Karpas-422 (cell line): ENCODE measurements at regions not wholly inside any gene's neighbourhood (a gene's known extent, or its start where the extent isn't known, plus 50 kb on each side); places are given as distances from the start of the nearest gene placed in this dataset.

ENCODE experiments used
- DNase-seq: peaks from one replicate; pipeline ENCODE4 v3.0.0-alpha.2; 2015
- H2AFZ ChIP-seq: fragments of 200-600 bp; sonication (generic); 2 replicates; pipeline ENCODE4 v1.6.1; 2014; ENCODE audit warnings: antibody characterized with exemption, low read length, mixed read lengths
- H3K27ac ChIP-seq: fragments of 200-600 bp; sonication (generic); 2 replicates; pipeline ENCODE4 v1.5.1; 2014; ENCODE audit warnings: mild to moderate bottlenecking, low read length, moderate library complexity
- H3K27me3 ChIP-seq: fragments of 200-600 bp; sonication (generic); 2 replicates; pipeline ENCODE4 v1.6.1; 2014; ENCODE audit warnings: low read length, mixed read lengths
- H3K36me3 ChIP-seq: fragments of 200-600 bp; sonication (generic); 2 replicates; pipeline ENCODE4 v1.6.1; 2014; ENCODE audit warnings: low read length, mixed read lengths; ENCODE audit not compliant: insufficient read depth
- H3K4me1 ChIP-seq: fragments of 200-600 bp; sonication (generic); 2 replicates; pipeline ENCODE4 v1.6.1; 2014; ENCODE audit warnings: mild to moderate bottlenecking, low read length, mixed read lengths
- H3K4me2 ChIP-seq: fragments of 200-600 bp; sonication (generic); 2 replicates; pipeline ENCODE4 v1.6.1; 2014; ENCODE audit warnings: low read length, low read depth, mild to moderate bottlenecking; ENCODE audit not compliant: poor library complexity, severe bottlenecking
- H3K4me3 ChIP-seq: fragments of 200-600 bp; sonication (generic); 2 replicates; pipeline ENCODE4 v1.5.1; 2014; ENCODE audit warnings: mild to moderate bottlenecking, antibody characterized with exemption, low read length, mixed read lengths
- H3K79me2 ChIP-seq: fragments of 200-600 bp; sonication (generic); 2 replicates; pipeline ENCODE4 v1.6.1; 2014; ENCODE audit warnings: mild to moderate bottlenecking, low read length, mixed read lengths
- H3K9ac ChIP-seq: fragments of 200-600 bp; sonication (generic); 2 replicates; pipeline ENCODE4 v1.6.0; 2014; ENCODE audit warnings: low read length
- H3K9me2 ChIP-seq: fragments of 200-600 bp; sonication (generic), shearing (Covaris generic); replicated peaks from 2 replicates; pipeline ENCODE4 v1.6.0; 2014; ENCODE audit warnings: mild to moderate bottlenecking, low read length, moderate library complexity; ENCODE audit not compliant: insufficient read depth
- H3K9me3 ChIP-seq: fragments of 300-700, 200-600 bp; sonication (generic); 2 replicates; pipeline ENCODE4 v1.6.1; 2014; ENCODE audit warnings: low read length, mixed read lengths
- H4K20me1 ChIP-seq: fragments of 200-600 bp; sonication (generic); 2 replicates; pipeline ENCODE4 v1.6.1; 2014; ENCODE audit warnings: mild to moderate bottlenecking, antibody characterized with exemption, low read length, low read depth; ENCODE audit not compliant: insufficient read depth

GRCh38 chr16:18045356-18045755, 291.2 kb downstream of the NPIPA8 start:
- no peak overlapping the region for H3K4me3 ChIP-seq
- H3K79me2 ChIP-seq = no peaks in the 10 kb centered on the region
- no peaks in the 10 kb centered on the region for H3K36me3 ChIP-seq
- H3K9ac ChIP-seq = no peak overlapping the region
- no peak overlapping the region for H2AFZ ChIP-seq
- no peak overlapping the region for H3K4me2 ChIP-seq
- H3K9me2 ChIP-seq = no peaks in the 10 kb centered on the region
- no peaks in the 10 kb centered on the region for H4K20me1 ChIP-seq
- no peak for DNase-seq
- no peaks in the 10 kb centered on the region for H3K9me3 ChIP-seq
- H3K27me3 ChIP-seq = no peaks in the 10 kb centered on the region
- no peak overlapping the region for H3K27ac ChIP-seq
- peaks cover 7% of the 10 kb centered on the region for H3K4me1 ChIP-seq

GRCh38 chr16:18041864-18042834, 294.4 kb downstream of the NPIPA8 start:
- no peaks in the 10 kb centered on the region for H3K4me1 ChIP-seq

GRCh38 chr16:18039931-18040330, 296.6 kb downstream of the NPIPA8 start:
- Histone ChIP-seq H3K4me2 (no peak overlapping the region), H3K4me1 (no peaks in the 10 kb centered on the region), H3K79me2 (no peaks in the 10 kb centered on the region), H4K20me1 (no peaks in the 10 kb centered on the region), H3K27me3 (no peaks in the 10 kb centered on the region), H3K27ac (no peak overlapping the region), H3K9me2 (peaks cover 6% of the 10 kb centered on the region; the same call in 1 of the 2 replicates), H3K4me3 (no peak overlapping the region), H3K36me3 (no peaks in the 10 kb centered on the region), H3K9me3 (no peaks in the 10 kb centered on the region), H3K9ac (no peak overlapping the region), H2AFZ (no peak overlapping the region)
- no peak for DNase-seq

More at GRCh38 chr16:18041864-18042834, 294.4 kb downstream of the NPIPA8 start:
- H3K36me3 ChIP-seq = no peaks in the 10 kb centered on the region
- no peak overlapping the region for H3K9ac ChIP-seq
- H4K20me1 ChIP-seq = no peaks in the 10 kb centered on the region
- H3K27ac ChIP-seq = no peak overlapping the region
- no peaks in the 10 kb centered on the region for H3K79me2 ChIP-seq
- no peak for DNase-seq
- H3K9me3 ChIP-seq = no peaks in the 10 kb centered on the region
- H3K4me3 ChIP-seq = no peak overlapping the region
- no peak overlapping the region for H2AFZ ChIP-seq
- peaks cover 6% of the 10 kb centered on the region; the same call in 1 of the 2 replicates for H3K9me2 ChIP-seq
- H3K4me2 ChIP-seq = no peak overlapping the region
- no peaks in the 10 kb centered on the region for H3K27me3 ChIP-seq

GRCh38 chr16:18037051-18037450, 299.5 kb downstream of the NPIPA8 start:
- Histone ChIP-seq H3K9ac (no peak overlapping the region), H3K79me2 (no peaks in the 10 kb centered on the region), H2AFZ (no peak overlapping the region), H3K4me1 (no peaks in the 10 kb centered on the region), H3K36me3 (no peaks in the 10 kb centered on the region), H3K9me3 (no peaks in the 10 kb centered on the region), H3K4me2 (no peak overlapping the region), H3K27ac (no peak overlapping the region), H4K20me1 (no peaks in the 10 kb centered on the region), H3K4me3 (no peak overlapping the region), H3K9me2 (peaks cover 6% of the 10 kb centered on the region; the same call in 1 of the 2 replicates), H3K27me3 (no peaks in the 10 kb centered on the region)
- no peak for DNase-seq

- Histone ChIP-seq H3K36me3 (no peaks in the 10 kb centered on the region), H3K27ac (no peak overlapping the region), H4K20me1 (no peaks in the 10 kb centered on the region), H3K4me1 (no peaks in the 10 kb centered on the region; the same call in 1 of the 2 replicates), H3K79me2 (no peaks in the 10 kb centered on the region), H3K27me3 (no peaks in the 10 kb centered on the region), H3K9me3 (no peaks in the 10 kb centered on the region), H2AFZ (no peak overlapping the region), H3K4me2 (no peak overlapping the region), H3K9me2 (no peaks in the 10 kb centered on the region), H3K9ac (no peak overlapping the region), H3K4me3 (no peak overlapping the region)
- DNase-seq = no peak
Observed at GRCh38 chr16:18024611-18025010, 311.9 kb downstream of the NPIPA8 start.

GRCh38 chr16:18018376-18018775, 318.2 kb downstream of the NPIPA8 start:
- no peaks in the 10 kb centered on the region for H3K9me3 ChIP-seq
- DNase-seq = no peak
- no peaks in the 10 kb centered on the region for H3K79me2 ChIP-seq
- no peaks in the 10 kb centered on the region for H3K27me3 ChIP-seq
- no peaks in the 10 kb centered on the region for H3K9me2 ChIP-seq
- H4K20me1 ChIP-seq = no peaks in the 10 kb centered on the region
- H3K9ac ChIP-seq = no peak overlapping the region
- no peak overlapping the region for H2AFZ ChIP-seq
- H3K27ac ChIP-seq = no peak overlapping the region
- H3K4me1 ChIP-seq = peaks cover 4% of the 10 kb centered on the region
- no peak overlapping the region for H3K4me3 ChIP-seq
- H3K36me3 ChIP-seq = no peaks in the 10 kb centered on the region
- no peak overlapping the region for H3K4me2 ChIP-seq

- Histone ChIP-seq H2AFZ (no peak overlapping the region; the same call in 1 of the 2 replicates), H3K9me3 (no peaks in the 10 kb centered on the region), H3K36me3 (no peaks in the 10 kb centered on the region), H3K4me3 (no peak overlapping the region), H3K9me2 (no peaks in the 10 kb centered on the region), H4K20me1 (no peaks in the 10 kb centered on the region), H3K27ac (no peak overlapping the region), H3K79me2 (no peaks in the 10 kb centered on the region), H3K4me1 (peaks cover 4% of the 10 kb centered on the region), H3K27me3 (no peaks in the 10 kb centered on the region), H3K9ac (no peak overlapping the region), H3K4me2 (no peak overlapping the region)
- DNase-seq = no peak
Observed at GRCh38 chr16:18013863-18014262, 322.7 kb downstream of the NPIPA8 start.

- Histone ChIP-seq H3K27me3 (0 out of 2 replicates have a peak, but pooled peaks cover 3% of the 10 kb centered on the region), H3K9me3 (no peaks in the 10 kb centered on the region), H3K79me2 (no peaks in the 10 kb centered on the region), H2AFZ (no peak overlapping the region), H3K27ac (no peak overlapping the region), H3K4me3 (no peak overlapping the region), H3K9ac (no peak overlapping the region), H3K36me3 (no peaks in the 10 kb centered on the region), H3K9me2 (no peaks in the 10 kb centered on the region), H3K4me1 (no peaks in the 10 kb centered on the region), H3K4me2 (no peak overlapping the region), H4K20me1 (no peaks in the 10 kb centered on the region)
- DNase-seq = no peak
Observed at GRCh38 chr16:18008356-18008755, 328.2 kb downstream of the NPIPA8 start.
